GM19240 (cell line): ENCODE measurements at regions not wholly inside any gene's neighbourhood (a gene's known extent, or its start where the extent isn't known, plus 50 kb on each side); places are given as distances from the start of the nearest gene placed in this dataset.

ENCODE experiments used
- DNase-seq: peaks from one replicate; pipeline ENCODE4 v3.0.0; 2011; ENCODE audit warnings: low spot score; ENCODE audit not compliant: insufficient read length

GRCh38 chr18:78144669-78145068, 834.9 kb upstream of the SALL3 start:
- DNase-seq: no peak

DNA sequence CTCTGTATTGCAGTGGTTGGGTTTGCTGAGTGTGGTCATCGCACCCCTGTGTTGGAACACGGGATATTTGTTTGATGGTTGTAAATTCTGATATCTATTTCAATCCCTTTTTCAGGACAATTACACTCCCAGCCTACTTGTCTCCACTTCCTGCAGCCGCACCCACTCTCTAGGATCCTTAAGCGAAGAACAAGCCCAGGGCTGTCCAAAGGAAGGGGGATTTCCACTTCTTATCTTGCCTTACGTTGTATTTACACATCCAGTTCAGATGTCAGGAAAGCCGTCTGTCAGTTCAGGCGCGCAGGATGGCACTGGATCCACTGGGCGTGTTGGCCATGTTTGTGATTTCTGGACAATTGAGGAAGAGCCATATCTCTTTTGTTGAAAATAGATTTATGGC, 834.5 kb upstream of the SALL3 start:
- no peak for DNase-seq

- no peak for DNase-seq
These were observed 833.2 kb upstream of the SALL3 start for GRCh38 chr18:78146136-78147085.

- DNase-seq: no peak
These were observed 829.0 kb upstream of the SALL3 start for GRCh38 chr18:78150590-78150989.

DNA sequence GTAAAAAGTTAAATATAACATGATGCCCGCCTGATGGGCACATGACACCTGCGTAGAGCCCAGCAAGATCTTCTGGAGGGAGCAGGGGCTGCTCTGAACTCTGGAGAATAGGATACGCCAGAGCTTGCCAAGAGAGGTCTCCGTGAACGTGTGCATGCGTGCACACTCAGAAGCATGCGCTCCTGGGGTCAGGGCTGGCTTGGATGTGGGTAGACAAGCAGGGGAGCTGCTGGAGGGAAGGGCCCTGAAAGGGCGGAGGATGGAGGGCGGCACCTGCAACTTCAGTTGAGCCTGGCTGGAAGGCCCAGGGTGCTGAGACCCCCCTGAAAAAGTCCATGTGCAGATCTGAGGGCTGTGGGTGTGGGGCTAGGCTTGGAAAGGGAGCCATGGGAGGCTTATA, 828.4 kb upstream of the SALL3 start:
- DNase-seq: no peak

DNA sequence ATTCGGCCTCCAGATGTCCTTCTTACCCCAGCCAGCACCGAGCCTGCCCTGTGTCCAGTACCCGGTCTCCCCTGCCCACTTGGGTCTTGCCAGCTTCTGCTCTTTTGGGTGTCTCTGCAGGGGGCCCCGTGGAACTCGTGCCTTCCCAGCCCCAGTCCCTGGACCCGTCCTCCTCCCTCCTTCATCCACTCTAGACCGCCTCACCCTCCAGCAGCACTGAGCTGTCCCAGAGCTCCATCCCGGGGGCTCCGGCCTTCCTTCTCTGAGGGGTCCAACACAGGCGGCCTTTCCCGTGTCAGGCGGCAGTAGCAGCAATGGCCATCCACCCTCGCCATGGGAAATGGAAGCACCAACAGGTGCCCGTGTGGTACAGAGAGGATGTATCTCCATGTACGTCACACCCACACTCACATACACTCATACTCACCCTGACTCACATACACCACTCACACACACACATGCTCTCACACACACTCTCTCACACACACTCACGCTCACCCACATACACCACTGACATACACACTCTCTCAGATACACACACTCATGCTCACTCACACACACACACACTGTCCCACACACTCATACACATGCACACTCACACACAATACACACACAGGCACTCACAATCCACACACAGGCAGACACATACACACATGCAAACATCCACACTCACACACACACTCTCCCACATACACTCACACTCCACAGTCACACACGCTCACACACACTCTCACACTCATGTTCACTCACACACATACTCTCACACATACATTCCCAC, 827.5 kb upstream of the SALL3 start:
- no peak for DNase-seq

DNA sequence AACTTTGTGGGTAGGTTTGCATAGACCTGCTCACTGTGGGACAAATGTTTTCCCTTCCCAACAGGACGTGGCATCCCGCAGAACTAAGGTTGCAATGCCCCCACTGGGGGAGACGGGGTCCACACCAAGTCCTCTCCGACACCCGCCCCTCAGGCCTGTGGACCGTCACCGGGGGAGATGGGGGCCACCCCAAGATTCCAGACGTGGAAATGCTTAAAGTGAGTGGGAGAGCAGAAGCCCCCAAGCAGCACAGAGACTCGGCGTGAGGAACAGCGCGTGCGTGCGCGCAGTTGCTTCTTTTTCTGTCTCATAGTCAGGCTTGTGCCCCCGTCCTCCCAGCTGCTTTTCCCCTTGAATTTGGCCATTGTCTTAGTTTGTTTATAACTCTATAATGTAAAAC, 826.3 kb upstream of the SALL3 start:
- no peak for DNase-seq

DNA sequence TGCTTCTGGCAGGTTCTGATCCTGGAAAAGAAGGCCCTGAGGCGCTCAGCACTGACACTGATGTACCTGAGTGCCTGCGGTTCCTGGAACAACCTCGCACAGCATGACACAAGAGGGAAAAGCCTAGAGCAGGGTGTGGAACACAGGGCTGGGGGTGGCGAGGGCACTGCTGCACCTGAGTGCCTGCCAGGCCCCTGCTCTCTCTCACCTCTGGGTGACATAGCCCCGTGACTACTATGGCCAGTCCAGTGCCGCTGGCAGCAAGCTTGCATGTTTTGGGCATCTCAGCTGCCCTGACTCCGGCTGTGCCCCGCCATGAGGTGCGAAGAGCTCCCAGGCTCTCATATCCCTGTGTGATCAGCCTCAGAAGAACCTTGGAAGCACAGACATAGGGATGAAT, 825.2 kb upstream of the SALL3 start:
- no peak for DNase-seq

GRCh38 chr18:78154853-78155252, 824.8 kb upstream of the SALL3 start:
- no peak for DNase-seq

DNA sequence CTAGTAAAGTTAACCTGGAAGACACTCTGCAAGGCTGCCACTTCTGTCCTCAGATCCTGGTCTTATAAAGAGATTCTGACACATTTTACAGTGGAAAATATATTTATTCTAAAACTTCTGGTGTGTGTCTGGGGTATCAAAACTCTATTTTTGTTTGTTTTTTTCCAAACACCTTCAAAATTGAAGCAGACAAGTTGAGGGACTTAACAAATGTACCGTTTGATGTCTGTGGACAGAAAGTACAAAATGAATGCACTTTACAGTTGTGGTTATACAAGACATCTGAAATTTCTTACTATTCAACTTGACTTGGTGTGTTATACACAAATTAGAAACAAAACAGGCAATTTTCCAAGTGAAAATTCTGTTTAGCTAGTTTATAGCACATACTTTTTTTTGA, 823.2 kb upstream of the SALL3 start:
- DNase-seq: no peak

- DNase-seq: no peak
These were observed 820.7 kb upstream of the SALL3 start for GRCh38 chr18:78158943-78159342.

DNA sequence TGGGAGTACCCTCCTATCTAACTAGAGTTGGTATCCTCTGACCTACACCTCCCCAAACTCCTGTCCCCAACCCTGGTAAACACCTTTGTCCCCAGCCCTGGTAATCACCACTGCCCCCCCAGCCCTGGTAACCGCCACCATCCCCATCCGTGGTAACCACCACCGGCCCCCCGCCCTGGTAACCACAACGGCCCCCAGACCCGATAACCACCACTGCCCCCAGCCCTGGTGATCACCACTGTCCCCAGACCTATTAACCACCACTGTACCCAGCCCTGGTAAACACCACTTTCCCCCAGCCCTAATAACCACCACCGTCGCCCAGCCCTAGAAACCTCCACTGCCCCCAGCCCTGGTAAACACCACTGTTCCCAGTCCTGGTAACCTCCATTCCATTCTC, 820.2 kb upstream of the SALL3 start:
- DNase-seq: no peak

DNA sequence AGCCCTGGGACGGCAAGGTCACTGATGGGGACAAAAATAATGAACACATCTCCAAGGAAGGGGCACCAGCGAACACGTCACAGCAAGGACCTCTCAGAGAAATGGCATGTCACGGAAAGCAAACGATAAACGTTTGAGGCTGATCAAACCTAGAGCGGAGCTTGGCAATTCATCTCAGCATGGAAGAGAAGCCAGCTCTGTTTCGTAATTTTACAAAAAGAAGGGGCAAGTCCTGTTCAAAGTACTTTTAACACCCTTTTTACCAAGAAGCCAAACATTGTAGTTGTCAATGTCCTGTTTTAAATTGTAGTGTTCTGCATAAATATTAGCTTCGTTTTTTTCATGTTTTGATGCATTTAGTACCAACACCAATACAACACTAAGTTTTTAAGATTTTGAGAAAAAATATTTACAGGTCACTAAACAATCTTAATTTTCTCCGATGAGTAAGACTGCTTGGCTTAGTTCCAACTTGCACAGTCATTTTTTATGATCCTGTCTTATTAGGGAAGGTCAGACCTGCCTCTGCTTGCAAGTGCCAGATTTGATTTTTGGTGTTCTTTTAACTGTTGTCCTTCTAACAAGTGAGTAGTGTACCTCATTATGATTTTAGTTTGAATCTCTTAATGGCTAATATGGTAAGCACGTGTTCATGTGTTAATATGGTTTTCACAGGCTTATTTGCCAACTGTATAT, 818.5 kb upstream of the SALL3 start:
- DNase-seq: no peak

GRCh38 chr18:78165525-78165924, 814.1 kb upstream of the SALL3 start:
- no peak for DNase-seq

GRCh38 chr18:78168526-78168925, 811.1 kb upstream of the SALL3 start:
- DNase-seq: no peak

DNA sequence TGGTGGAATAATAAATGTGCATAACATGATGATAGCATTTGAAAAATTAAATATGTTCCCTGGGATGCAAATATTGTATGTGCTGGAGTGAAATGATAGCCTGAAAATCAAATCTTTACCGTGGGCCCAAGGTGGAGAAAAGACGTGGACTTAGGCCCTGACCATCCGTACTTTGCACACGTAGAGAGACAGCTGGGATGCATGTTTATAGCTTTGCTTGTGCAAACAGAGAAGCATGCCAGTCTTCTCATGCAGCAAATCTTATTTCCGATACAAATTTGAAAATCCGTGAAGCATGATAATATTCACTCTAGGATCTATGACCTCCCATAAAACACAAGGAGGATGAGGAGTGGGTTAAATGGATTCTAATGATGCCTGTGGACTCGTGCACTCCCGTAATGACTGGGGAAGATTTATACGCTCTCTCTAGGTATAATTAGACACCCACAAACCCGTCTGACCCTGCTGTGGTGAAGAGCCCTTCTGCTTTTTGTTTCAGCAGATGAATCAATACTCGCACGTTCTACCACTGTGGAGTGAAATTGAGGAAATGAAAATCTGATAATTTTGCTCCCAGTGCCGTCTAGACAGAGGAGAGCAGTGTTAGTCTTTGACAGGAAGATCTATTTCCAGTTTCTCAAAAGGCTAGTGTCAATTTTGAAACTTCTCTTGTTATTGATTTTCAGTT, 810.3 kb upstream of the SALL3 start:
- no peak for DNase-seq

GRCh38 chr18:78171954-78172353, 807.7 kb upstream of the SALL3 start:
- DNase-seq: no peak

GRCh38 chr18:78174737-78175136, 804.9 kb upstream of the SALL3 start:
- DNase-seq: no peak

GRCh38 chr18:78178812-78179211, 800.8 kb upstream of the SALL3 start:
- DNase-seq: no peak

DNA sequence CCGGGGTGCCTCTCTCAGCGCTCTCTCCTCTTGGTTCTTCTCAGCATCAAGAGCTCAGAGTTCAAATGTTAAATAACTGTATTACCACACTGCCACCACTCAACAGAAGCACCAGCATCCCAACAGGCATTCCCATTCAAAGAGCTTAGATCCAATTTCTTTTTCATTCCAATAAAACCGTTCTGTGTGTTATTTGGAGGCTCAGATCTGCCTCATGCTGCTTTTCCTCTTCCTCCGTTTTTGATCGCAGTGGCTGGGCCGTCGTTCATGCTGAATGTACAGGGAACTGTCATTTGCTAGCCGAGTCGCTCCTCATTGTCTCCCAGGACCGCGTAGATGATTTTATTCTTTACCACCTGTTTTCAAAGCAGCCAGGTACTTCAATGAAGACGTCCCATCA, 798.9 kb upstream of the SALL3 start:
- no peak for DNase-seq

GRCh38 chr18:78183815-78184214, 795.8 kb upstream of the SALL3 start:
- DNase-seq: no peak
